ENCODE measurements at regions not wholly inside any gene's neighbourhood (a gene's known extent, or its start where the extent isn't known, plus 50 kb on each side); places are given as distances from the start of the nearest gene placed in this dataset.

GRCh38 chr13:105527127-105527526, 1008.3 kb downstream of the EFNB2 start:
- TF ChIP-seq CTCF (conservative IDR thresholded peaks at IDR 0.05; ENCODE audit: low read length) (no peak), EZH2phosphoT487 (IDR thresholded peaks at IDR 0.05; ENCODE audit: borderline replicate concordance, low read depth, low read length) (no peak)

Measured in OCI-LY7 (cell line).